ENCODE measurements at regions not wholly inside any gene's neighbourhood (a gene's known extent, or its start where the extent isn't known, plus 50 kb on each side); places are given as distances from the start of the nearest gene placed in this dataset.
"Not testable (repeated sequence)": the region's sequence is repeated elsewhere in the genome, so short reads cannot be mapped to it uniquely, and the experiment has no call there.

DNA sequence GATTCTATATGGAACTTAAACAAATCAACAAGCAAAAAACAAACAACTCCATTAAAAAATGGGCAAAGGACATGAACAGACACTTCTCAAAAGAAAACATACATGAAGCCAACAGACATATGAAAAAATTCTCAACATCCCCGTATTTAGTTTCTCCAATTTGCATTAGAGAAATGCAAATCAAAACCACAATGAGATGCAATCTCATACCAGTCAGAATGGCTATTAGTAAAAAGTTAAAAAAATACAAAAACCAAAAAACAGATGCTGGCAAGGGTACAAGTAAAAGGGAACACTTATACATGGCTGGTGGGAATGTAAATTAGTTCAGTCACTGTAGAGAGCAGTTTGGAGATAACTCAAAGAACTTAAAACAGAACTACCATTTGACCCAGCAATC is 342.1 kb upstream of the NUDT12 start:
- no peak for DNase-seq

DNA sequence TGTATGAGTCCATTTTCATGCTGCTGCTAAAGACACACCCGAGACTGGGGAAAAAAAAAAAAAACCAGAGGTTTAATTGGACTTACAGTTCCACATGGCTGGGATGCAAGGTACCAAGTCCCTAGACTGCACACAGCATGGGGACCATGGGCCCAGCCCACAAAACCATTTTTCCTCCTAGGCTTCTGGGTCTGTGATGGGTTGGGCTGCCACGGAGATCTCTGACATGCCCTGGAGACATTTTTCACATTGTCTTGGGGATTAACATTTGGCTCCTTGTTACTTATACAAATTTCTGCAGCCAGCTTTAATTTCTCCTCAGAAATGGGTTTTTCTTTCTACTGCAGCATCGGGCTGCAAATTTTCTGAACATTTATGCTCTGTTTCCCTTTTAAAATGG is 340.3 kb upstream of the NUDT12 start:
- DNase-seq: no peak

DNA sequence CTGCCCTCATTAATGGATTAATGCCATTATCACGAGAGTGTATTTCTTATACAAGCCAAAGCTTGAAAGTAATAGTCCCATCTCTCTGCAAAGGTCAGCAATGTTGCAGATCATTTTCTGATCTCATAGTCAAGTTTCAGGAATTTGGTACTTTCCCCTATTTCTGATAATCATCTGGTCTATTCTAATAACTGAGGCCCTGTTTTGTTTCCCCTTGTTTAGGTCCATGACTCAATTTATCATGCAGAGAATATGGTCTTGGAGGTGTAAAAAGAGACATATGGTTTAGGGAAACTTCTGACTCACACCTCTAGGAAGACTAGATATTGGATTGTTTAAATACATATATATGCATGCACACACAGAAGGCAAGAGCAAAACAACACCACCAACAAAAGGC is 339.3 kb upstream of the NUDT12 start:
- DNase-seq: no peak

DNA sequence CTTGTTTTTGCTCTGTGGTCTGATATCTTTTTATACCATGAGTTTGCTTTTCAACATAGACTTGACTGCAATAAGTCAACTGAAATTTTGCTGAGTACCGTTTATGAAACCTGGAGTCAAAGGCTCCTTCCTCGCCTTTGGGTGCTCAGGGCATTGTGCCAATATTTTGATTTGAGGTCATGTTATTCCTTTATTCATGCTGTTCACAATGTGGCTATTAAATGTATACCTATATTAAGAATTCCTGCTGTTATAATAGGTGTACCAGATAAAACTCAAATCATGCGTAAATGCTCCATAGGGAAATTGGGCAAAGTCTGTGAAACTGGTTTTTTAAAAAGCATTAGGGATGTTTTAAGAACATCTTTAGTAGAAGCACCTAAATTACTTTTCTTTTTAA is 334.0 kb upstream of the NUDT12 start:
- no peak for DNase-seq

DNA sequence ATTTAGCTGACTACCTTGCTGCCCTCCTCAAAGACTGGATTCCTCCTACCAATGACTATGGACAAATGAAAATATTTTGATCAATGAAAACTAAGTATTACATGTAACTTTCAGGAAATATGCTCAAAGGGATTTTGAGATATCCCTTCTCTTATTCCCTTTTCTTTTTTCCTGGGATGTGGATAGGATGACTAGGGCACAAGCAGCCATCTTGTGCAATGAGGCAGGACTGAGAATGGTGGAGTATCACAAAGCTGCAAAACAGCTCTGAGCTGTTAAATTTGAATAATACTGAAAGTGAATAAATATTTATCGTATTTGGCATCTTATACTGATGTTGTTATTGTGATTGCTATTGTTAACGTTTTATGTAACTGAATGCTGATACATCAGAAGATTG is 333.1 kb upstream of the NUDT12 start:
- DNase-seq: no peak

DNA sequence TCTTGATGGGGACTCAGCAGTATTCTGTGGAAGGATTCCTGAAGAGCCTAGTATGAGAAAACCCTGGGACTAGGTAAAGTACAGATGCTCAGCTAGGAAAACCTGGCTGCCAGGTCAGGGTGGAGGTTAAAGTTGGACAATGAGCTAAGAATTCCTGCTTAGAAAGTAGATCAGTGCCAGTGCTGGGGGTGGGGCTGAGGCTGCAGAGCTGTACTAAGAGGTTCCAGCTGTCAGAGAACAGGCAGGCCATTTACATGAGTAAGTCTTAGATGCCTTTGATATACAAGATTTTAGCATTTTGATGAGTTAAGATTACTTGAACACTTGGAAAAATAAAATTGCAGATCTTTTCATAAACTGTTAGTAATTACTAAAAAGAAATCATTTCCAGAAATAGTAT is 332.3 kb upstream of the NUDT12 start:
- no peak for DNase-seq

DNA sequence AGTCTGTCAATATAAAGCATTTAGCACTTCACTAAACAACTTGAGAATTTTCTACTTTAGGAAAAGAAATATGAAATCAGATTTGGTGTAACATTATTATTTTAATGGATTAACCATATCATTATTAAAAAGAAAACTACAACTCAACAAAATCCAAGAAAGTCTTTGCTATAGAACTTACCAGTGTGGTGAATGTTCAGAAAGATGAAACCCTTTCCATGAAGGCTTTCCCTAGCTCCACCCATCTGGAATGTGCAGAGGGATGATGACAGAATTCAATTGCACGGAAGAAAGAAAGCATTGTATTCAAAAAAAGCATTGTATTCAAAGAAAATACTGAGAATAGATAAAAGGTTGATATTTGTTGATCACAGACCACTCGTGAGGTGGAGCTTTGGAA is 328.6 kb upstream of the NUDT12 start:
- no peak for DNase-seq

DNA sequence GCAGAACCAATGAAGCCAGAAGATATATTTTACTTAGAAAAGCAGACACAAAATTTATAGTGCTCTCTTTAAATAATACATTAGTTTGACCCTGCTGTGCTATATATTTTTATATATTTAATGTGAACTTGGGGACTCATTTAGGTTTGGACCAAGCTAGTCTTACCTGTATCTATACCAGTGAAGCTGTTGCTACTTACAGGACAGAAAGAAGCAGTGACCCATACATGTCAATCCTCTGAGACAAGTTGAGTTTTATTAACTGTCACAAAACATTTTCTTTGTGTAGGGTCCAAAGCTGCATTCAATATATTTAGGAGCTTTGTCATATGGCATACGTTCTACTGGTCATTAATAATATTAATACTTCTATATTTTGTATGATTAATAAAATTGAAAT is 327.7 kb upstream of the NUDT12 start:
- no peak for DNase-seq

DNA sequence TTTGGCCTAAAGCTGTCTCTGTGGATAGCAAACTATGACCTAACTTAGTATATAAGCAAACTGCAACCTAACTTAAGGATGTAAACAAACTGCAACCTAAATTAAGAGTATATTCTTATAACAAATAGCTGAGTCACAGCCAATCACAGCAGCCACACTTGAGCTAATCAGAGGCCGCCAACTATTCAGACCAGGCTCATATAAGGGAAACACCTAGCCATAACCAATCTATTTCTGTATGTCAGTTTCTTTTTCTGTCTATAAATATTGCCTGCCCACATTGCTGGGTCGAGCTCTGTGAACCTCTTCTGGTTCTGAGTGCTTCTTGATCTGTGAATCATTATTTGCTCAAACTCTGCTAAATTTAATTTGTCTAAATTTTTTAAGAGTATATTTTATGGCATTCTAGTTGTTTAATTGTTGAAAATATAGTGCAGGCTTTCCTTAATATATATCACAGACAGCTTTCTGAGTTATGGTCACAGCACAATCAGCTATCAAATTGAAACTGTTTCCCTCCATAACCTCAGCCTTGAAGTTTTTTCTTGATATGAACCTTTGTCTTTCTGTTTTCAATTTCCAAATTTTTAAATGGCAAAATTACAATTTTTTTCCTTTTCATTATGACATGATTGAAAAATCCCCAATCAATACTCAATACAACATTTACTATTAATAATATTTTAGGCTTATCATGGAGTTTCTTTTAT is 327.1 kb upstream of the NUDT12 start:
- DNase-seq: no peak

DNA sequence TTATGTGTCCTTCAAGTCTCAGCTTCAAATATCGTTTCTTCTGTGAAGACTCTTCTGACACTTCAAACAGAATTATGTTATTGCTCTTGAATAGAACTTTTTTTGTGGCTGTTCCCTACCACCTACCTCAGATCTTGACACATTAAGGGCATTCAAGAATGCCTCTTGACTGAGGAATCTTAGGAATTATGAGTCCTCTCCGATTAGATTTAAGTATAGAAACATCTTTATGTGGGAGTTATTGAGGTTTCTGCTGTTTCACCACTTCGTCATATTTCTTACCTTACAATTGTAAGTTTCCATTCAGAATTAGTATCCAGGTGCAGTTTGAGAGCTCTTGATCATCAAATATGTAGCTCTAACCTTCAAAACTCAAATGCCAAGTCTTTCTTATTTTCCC is 324.2 kb upstream of the NUDT12 start:
- DNase-seq: no peak

DNA sequence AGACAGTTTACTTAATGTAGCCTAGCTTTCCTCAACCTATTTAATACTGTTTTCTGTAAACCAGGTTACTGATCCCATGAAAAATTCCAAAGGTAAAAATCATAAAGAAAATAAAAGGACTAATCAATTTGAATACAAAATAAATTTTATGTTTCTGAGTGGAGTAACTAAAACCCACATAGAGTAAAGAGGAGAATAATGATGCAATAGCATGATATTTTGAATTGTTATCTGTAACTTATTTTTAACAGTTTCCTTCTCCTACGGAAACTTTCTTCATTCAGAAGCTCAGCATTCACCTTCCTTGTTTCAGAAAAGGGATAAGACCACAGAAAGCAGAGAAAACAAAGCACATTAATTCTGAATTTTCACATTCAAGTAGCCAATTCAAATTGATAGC is 320.6 kb upstream of the NUDT12 start:
- no peak for DNase-seq

DNA sequence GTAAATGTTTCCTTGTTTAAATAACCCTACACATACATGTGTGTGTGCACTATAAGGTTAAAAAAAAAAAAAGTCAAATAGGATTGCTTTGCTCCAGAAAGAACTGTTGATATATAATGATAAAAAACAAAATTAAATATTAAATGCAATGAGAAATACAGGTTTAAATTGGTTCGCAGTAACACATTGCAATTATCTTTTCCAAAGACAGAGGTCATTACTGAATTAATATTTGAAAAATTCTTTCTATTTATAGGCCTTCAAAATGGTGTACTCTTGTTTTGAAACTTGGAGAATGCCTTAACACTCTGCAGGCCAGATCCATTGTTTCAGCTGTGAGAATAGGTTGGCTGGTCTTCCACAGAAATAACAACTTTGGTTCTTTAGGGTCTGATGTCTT is 319.0 kb upstream of the NUDT12 start:
- DNase-seq: no peak

DNA sequence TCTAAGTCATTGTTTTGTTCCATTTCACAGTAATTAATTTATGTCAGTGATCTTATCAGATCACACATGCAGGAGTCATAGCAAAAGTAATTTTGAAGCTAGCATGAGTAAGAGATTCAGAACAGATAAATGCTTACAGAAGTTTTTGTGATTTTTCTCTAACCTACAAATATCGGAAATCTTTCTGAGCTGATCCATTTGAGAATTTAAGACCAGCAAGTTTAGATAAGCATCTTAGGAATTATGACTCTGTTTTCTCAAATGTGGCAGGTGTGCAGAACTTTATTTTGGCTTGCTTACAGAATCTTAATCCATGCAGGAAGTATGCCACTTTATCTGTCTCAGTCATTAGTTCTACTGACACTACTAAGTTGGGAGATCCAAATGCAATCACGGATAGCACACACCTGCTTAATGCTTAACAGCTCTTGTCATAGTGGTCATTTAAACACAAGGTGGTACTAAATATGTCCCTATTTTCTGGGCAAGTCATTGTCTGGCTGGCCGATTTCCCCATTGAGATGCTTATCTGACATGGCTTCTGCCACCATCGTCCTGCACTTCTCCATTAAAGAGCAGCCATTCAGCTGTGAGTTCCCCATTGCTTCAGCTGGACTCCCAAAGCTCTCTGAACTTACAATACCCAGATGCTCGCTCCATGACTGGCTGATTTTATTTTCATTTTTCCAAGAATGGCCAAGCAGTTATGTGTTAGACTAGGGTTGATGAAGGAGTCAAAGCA is 305.4 kb upstream of the NUDT12 start:
- DNase-seq: no peak

DNA sequence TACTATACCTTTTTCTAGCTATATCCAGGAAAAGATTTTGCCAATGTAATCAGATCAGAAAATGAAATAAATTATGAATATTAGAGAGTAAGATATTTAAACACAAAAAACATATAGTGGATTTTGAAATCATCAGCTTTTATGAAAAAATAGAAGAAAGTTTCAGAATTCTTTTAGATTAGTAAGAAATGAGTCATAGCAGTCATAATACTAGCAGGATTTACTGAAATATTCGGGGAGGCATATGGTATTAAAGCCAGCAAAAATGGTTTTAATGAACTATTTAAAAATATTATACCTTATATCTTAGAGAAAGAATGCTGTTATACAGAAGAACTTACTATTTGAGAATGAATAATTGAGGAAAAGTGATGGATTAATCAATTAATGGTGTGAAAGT is 303.6 kb upstream of the NUDT12 start:
- no peak for DNase-seq

DNA sequence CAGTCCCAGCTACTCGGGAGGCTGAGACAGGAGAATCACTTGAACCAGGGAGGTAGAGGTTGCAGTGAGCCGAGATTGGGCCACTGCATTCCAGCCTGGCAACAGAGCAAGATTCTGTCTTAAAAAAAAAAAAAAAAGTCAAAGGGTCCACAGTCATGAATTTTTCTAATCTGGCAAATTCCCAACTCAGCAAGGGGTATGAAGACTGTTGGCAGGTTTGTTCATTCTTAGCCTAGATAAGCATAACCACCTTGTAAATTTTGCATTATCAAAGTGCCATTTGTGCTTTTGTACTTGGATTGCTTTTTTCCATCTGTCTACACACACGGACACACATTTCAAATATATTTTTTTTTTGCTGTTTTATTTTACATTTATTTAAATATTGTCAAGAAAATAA is 299.8 kb upstream of the NUDT12 start:
- no peak for DNase-seq

DNA sequence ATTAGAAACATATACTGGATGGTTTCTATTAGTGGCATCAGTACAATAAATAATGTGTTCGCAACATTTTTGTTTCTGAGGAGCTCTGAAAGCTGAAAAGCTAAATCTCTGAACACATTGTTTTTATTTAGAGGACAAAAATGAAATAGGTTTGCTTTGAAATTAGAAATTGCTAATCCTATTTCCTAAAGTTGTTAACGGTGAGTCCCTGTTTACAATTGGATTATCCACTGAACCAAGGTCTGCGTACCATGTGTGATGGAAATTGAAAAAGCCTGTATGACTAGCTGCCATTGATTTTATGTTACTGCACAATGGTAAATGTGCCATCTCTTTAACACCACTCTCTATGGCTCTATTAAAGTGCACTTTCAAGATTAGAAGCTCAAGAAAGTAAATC is 297.7 kb upstream of the NUDT12 start:
- no peak for DNase-seq

DNA sequence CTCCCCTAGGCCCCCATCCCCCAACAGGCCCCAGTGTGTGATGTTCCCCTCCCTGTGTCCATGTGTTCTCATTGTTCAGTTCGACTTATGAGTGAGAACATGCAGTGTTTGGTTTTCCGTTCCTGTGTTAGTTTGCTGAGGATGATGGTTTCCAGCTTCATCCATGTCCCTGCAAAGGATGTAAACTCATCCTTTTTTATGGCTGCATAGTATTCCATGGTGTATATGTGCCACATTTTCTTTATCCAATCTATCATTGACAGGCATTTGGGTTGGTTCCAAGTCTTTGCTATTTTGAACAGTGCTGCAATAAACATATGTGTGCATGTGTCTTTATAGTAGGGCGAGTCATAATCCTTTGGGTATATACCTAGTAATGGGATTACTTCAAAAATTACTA is 295.8 kb upstream of the NUDT12 start:
- not testable (repeated sequence) for DNase-seq

DNA sequence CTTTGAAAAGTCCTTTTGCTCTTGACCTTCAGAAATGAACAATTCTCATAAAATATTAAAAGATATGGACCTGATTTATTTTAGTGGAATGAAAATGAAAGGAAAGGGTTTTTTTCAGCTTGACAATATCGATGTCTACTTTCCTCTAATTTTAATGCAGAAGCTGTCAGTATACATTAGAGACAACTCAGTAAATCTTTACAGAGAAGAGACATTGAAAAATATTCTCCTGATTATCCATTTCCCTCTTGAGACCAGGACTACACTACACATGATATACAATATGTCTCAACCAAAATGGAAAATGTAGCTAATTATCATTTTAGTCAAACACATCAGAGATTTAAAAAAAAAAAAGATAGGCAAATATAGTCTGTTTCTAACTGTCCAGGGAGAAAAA is 288.5 kb upstream of the NUDT12 start:
- no peak for DNase-seq

DNA sequence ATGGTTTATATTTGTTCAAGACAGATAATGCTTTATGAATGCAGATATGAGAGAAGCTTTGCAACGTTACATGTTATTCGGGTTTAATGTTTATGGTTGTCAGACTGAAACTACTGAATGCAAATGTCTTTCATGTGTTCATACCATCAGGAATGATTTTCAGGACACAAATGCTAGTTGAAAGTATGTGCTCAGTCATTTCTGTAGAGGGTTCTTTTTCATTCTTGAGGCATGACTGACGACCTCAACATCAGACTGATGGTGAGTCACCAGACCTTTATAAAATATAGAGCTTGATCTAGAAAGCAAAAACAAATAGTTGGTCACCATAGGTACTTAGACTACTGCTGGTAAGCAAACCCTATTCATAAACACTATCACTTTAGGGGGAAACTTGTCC is 287.3 kb upstream of the NUDT12 start:
- no peak for DNase-seq

DNA sequence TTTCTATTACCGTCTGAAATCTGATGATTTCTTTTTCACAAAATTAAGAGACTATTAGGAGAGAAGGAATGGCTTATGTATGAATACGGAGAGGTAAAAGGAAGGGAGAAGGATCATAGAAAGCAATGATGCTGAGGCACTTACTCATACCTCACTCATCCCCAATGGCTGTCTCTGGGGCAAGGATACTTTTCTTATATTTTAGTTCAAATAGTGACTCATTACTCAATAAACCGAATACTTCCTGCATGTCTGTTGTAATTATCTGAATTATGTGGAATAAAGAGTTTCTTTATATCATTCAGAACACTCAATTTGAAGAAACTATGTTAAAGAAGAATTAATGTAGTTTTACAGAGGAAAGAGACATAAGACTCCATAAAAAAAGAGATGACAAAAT is 284.5 kb upstream of the NUDT12 start:
- DNase-seq: no peak

DNA sequence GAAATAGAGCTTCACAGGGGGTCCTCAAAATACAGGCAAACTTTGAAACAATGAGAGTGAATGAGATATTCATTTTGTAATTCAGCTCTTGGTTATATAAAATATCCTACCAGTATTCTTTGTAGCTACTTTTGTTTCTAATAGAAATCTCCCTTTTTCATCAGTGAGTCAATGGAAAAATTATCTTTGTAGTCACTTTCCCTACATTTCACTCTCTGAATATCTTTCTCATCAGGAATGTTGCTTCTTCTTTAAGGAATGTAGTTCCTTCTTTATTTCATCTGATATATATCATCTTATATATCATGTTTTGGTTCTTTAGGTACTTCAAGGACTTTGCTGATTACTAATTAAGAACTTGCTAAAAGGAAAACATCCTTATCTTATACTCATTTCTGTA is 280.3 kb upstream of the NUDT12 start:
- DNase-seq: no peak

DNA sequence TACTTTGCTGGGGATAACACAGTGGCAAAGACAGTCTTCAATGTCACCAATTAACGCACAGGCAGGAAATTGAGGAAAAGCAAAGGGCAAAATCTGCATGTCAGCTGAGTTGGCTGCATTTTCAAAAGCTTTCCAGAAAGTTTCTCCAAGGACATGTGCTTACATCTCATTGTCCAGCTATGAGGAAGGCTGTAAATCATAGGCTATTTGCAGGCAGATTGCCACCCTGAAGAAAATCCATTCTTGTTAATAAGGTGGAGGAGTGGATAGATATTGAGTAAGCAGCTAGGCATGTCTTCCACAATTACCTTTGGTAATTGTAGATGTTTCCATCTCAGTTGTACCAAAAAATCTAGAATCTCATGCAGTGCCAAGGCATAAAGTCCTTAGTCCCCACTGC is 278.0 kb upstream of the NUDT12 start:
- no peak for DNase-seq

DNA sequence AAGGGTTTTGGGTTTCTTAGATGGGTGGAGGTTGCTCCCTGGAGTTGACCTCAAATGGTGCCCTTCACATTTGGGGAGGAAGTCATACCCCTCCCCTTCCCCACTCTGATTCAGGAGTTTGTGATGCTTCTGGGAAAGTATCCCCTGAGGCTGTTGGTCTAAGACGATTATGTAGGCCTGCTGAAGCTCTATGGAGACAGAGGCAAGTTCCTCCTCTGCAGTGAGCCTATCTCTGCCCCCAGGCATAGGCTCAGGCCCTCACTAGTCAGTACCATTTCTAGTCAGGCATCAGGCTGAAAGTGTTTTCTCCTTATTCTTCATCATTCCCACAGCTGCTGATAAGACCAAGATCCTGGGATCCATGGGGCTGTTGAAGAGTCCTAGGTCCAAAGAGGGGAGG is 271.6 kb upstream of the NUDT12 start:
- DNase-seq: no peak

DNA sequence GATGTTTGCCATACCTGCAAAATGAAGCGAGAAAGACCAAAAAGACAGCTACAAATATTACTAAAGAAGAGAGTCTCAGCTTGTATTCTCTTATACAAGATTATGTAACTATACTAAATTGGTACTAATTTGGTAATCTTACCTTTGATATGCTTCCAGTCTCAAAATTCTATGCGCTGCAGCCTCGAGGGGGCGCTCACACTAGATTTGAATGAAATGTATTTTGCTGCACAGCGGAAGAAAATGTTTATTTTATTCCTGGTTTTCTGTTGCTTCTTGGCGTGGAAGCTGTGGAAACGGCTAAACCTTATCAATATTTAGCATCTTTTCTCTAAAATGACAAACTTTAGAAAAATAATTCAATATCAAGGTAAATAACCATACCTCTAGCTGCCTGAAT is 267.0 kb upstream of the NUDT12 start:
- DNase-seq: no peak

DNA sequence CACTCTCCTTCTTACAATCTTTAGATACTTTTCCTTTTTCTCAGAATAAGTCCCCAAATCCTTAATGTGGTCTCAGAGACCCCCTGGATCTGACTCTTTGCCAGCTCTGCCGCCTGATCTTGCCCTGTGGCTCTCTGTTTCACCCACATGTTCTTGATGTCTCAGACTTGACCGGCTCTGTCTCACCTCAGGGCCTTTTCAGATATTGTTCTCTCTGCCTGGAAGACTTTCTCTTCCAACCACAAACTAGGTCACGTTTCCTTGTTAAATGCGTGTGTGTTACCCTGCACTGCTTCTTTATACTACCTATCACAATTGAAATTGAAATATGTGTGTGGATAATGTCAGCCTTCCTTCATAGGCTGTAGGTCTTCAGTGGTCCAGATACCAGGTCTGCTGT is 265.4 kb upstream of the NUDT12 start:
- no peak for DNase-seq
